SK-N-SH (cell line): ENCODE measurements at regions not wholly inside any gene's neighbourhood (a gene's known extent, or its start where the extent isn't known, plus 50 kb on each side); places are given as distances from the start of the nearest gene placed in this dataset.

Experiments
- CTCF ChIA-PET: fragments of 300-600, 350-600 bp; formaldehyde crosslinking; extraction: SDS; loops from one replicate; lab custom pipeline; 2021; lab: Yijun Ruan, JAX
- POLR2A ChIA-PET: fragments of 350-600 bp; sonication (Branson Sonifier 250); formaldehyde crosslinking; extraction: SDS; loops from one replicate; lab custom pipeline; 2020; ENCODE audit warnings: antibody characterized with exemption, inconsistent platforms; lab: Yijun Ruan, JAX
- DNase-seq: peaks from one replicate; pipeline ENCODE4 v3.0.0; 2012
- H2AFZ ChIP-seq: fragments of 200-600 bp; sonication (generic); 2 replicates; pipeline ENCODE4 v1.8.1; 2016; ENCODE audit warnings: antibody characterized with exemption, mild to moderate bottlenecking, low read depth
- H3F3A ChIP-seq: fragments of 200-600 bp; sonication (generic); replicated peaks from 2 replicates; pipeline ENCODE3; 2016; ENCODE audit warnings: antibody characterized with exemption, mild to moderate bottlenecking; ENCODE audit not compliant: insufficient read depth
- H3K27ac ChIP-seq, 2 experiments: fragments of 200-500 bp in 1 of 2; fragments of 200-600 bp in 1 of 2; sonication (Bioruptor generic) in 1 of 2; sonication (generic), shearing (Covaris generic) in 1 of 2; 2 replicates each; pipeline versions ENCODE4 v1.5.1 to v1.6.1; 2014 to 2016; ENCODE audit warnings: low read depth in 2 of 2, inconsistent platforms in 1 of 2, low read length in 1 of 2, mild to moderate bottlenecking in 1 of 2, mixed read lengths in 1 of 2
- H3K27me3 ChIP-seq: fragments of 200-600 bp; sonication (generic), shearing (Covaris generic); 2 replicates; pipeline ENCODE4 v1.6.1; 2016; ENCODE audit warnings: mixed run types; ENCODE audit not compliant: insufficient read depth
- H3K36me3 ChIP-seq, 2 experiments: fragments of 200-500 bp in 1 of 2; fragments of 200-600 bp in 1 of 2; sonication (Bioruptor generic) in 1 of 2; sonication (generic) in 1 of 2; replicated peaks in 1 of 2; 2 replicates each; pipeline versions ENCODE3 to v1.5.1; 2014 to 2016; ENCODE audit warnings: low read length in 1 of 2, mild to moderate bottlenecking in 1 of 2; ENCODE audit not compliant: insufficient read depth in 2 of 2, control insufficient read depth in 1 of 2
- H3K4me1 ChIP-seq, 2 experiments: fragments of 200-500 bp in 1 of 2; fragments of 200-600 bp in 1 of 2; sonication (Bioruptor generic) in 1 of 2; sonication (generic), shearing (Covaris generic) in 1 of 2; 2 replicates each; pipeline versions ENCODE4 v1.5.1 to v1.6.1; 2014 to 2016; ENCODE audit warnings: low read depth in 1 of 2, low read length in 1 of 2, mixed run types in 1 of 2; ENCODE audit not compliant: insufficient read depth in 2 of 2, control insufficient read depth in 1 of 2
- H3K4me2 ChIP-seq: fragments of 200-600 bp; sonication (generic), shearing (Covaris generic); 2 replicates; pipeline ENCODE4 v1.6.1; 2017; ENCODE audit warnings: mixed run types
- H3K4me3 ChIP-seq, 2 experiments: fragments of 200-500 bp in 1 of 2; fragments of 200-600 bp in 1 of 2; sonication (Bioruptor generic) in 1 of 2; sonication (generic), shearing (Covaris generic) in 1 of 2; 2 replicates each; pipeline versions ENCODE4 v1.5.1 to v1.8.1; 2014 to 2016; ENCODE audit warnings: low read depth in 2 of 2, inconsistent platforms in 1 of 2, low read length in 1 of 2, mild to moderate bottlenecking in 1 of 2, mixed read lengths in 1 of 2, moderate library complexity in 1 of 2
- H3K79me2 ChIP-seq: fragments of 200-600 bp; sonication (generic); 2 replicates; pipeline ENCODE4 v1.8.1; 2017; ENCODE audit warnings: mild to moderate bottlenecking; ENCODE audit not compliant: insufficient read depth
- H3K9ac ChIP-seq: fragments of 200-600 bp; sonication (generic); 2 replicates; pipeline ENCODE4 v1.6.1; 2017; ENCODE audit warnings: mixed run types
- H3K9me2 ChIP-seq: fragments of 200-600 bp; sonication (generic); 2 replicates; pipeline ENCODE4 v1.6.1; 2017; ENCODE audit warnings: mixed run types
- H3K9me3 ChIP-seq: fragments of 200-600 bp; sonication (generic); 2 replicates; pipeline ENCODE4 v1.6.1; 2017; ENCODE audit warnings: mixed run types, mild to moderate bottlenecking, moderate library complexity
- H4K20me1 ChIP-seq: fragments of 200-600 bp; sonication (generic); 2 replicates; pipeline ENCODE4 v1.6.1; 2017; ENCODE audit warnings: mild to moderate bottlenecking, mixed run types; ENCODE audit not compliant: insufficient read depth
- CHD2 ChIP-seq: fragments of 150-350 bp; IDR thresholded peaks from 2 replicates; pipeline ENCODE4 v1.6.1; 2018; ENCODE audit warnings: low read length; ENCODE audit not compliant: partially characterized antibody
- CTCF ChIP-seq: fragments of 200-600 bp; sonication (generic); IDR thresholded peaks from 2 replicates; pipeline ENCODE4 v1.6.1; 2017; ENCODE audit warnings: antibody characterized with exemption, mild to moderate bottlenecking, moderate library complexity
- ELF1 ChIP-seq: IDR thresholded peaks from 2 replicates; pipeline ENCODE4 v1.4.0; 2012
- EP300 ChIP-seq, 2 experiments: IDR thresholded peaks; 2 replicates each; pipeline versions ENCODE4 v1.4.0 to v1.6.1; 2012; ENCODE audit warnings: borderline replicate concordance in 1 of 2, low read depth in 1 of 2, low read length in 1 of 2
- EZH2phosphoT487 ChIP-seq: fragments of 200-600 bp; sonication (generic); IDR thresholded peaks from 2 replicates; pipeline ENCODE4 v1.6.1; 2017; ENCODE audit warnings: low read depth, mixed run types, mild to moderate bottlenecking, antibody characterized with exemption, moderate library complexity, borderline replicate concordance
- FOXJ3 ChIP-seq: sonication (generic); formaldehyde crosslinking; IDR thresholded peaks from 2 replicates; pipeline ENCODE4 v1.5.1; 2020; ENCODE audit warnings: mild to moderate bottlenecking, missing genetic modification reagents
- FOXM1 ChIP-seq: IDR thresholded peaks from 2 replicates; pipeline ENCODE4 v1.4.0; 2012; ENCODE audit warnings: low read depth, mild to moderate bottlenecking
- GABPA ChIP-seq: IDR thresholded peaks from 2 replicates; pipeline ENCODE4 v1.4.0; 2012; ENCODE audit warnings: low read depth, mild to moderate bottlenecking
- GATA2 ChIP-seq: sonication (generic); formaldehyde crosslinking; IDR thresholded peaks from 2 replicates; pipeline ENCODE4 v1.5.0; 2020; ENCODE audit warnings: mild to moderate bottlenecking, missing genetic modification reagents
- JUND ChIP-seq: IDR thresholded peaks from 2 replicates; pipeline ENCODE4 v1.4.0; 2012
- MAX ChIP-seq: IDR thresholded peaks from 2 replicates; pipeline ENCODE4 v1.4.0; 2012; ENCODE audit warnings: low read depth
- MEF2A ChIP-seq: IDR thresholded peaks from 2 replicates; pipeline ENCODE4 v1.4.0; 2012; ENCODE audit warnings: low read depth, borderline replicate concordance
- NFIC ChIP-seq: IDR thresholded peaks from 2 replicates; pipeline ENCODE4 v1.4.0; 2012; ENCODE audit warnings: borderline replicate concordance
- POLR2AphosphoS5 ChIP-seq: IDR thresholded peaks from 2 replicates; pipeline ENCODE4 v1.6.1; 2012; ENCODE audit warnings: low read depth, low read length
- REST ChIP-seq: IDR thresholded peaks from 2 replicates; pipeline ENCODE4 v1.6.1; 2012; ENCODE audit warnings: mild to moderate bottlenecking, low read depth, low read length, moderate library complexity
- RFX5 ChIP-seq: IDR thresholded peaks from 2 replicates; pipeline ENCODE4 v1.6.1; 2012; ENCODE audit warnings: mild to moderate bottlenecking, improper control_type of control experiment, low read length
- RXRA ChIP-seq: IDR thresholded peaks from 2 replicates; pipeline ENCODE4 v1.4.0; 2012; ENCODE audit warnings: low read depth, mild to moderate bottlenecking, borderline replicate concordance
- TAF1 ChIP-seq: IDR thresholded peaks from 2 replicates; pipeline ENCODE4 v1.6.1; 2012; ENCODE audit warnings: low read depth, mild to moderate bottlenecking, low read length, moderate library complexity, borderline replicate concordance
- TCF12 ChIP-seq: IDR thresholded peaks from 2 replicates; pipeline ENCODE4 v1.4.0; 2012
- TEAD4 ChIP-seq: IDR thresholded peaks from 2 replicates; pipeline ENCODE4 v1.4.0; 2012; ENCODE audit warnings: mild to moderate bottlenecking, borderline replicate concordance; ENCODE audit not compliant: insufficient read depth
- YY1 ChIP-seq: IDR thresholded peaks from 2 replicates; pipeline ENCODE4 v1.4.0; 2012; ENCODE audit warnings: low read depth, mild to moderate bottlenecking
- WGBS: methylation state at CpG from one replicate; pipeline ENCODE4 v1.1.6; 2017; ENCODE audit warnings: low lambda C conversion rate; 5-methylcytosine and 5-hydroxymethylcytosine counted together

- Histone ChIP-seq H3K79me2 (no peaks in the 10 kb centered on the region), H3K36me3 (no peaks in the 10 kb centered on the region), H3F3A (no peaks in the 10 kb centered on the region), H3K27ac (no peak overlapping the region), H3K4me1 (no peaks in the 10 kb centered on the region), H3K9ac (no peak overlapping the region), H3K4me3 (no peak overlapping the region), H3K4me2 (no peak overlapping the region), H3K27me3 (no peaks in the 10 kb centered on the region), H4K20me1 (no peaks in the 10 kb centered on the region), H3K9me3 (no peaks in the 10 kb centered on the region), H2AFZ (no peak overlapping the region), H3K9me2 (no peaks in the 10 kb centered on the region)
- POLR2A ChIA-PET: no interaction called here
- TF ChIP-seq EZH2phosphoT487 (no peak), POLR2AphosphoS5 (no peak), MAX (no peak), JUND (no peak), GABPA (no peak), EP300 (IDR thresholded peaks at IDR 0.05; ENCODE audit: borderline replicate concordance in 1 of 2, low read depth in 1 of 2, low read length in 1 of 2) (no peak)
- CTCF ChIA-PET: no interaction called here
- 1% methylated on average over 4 of the region's 4 CpGs for WGBS
- no peak for DNase-seq
Observed at GRCh38 chr18:73168236-73168635, 300.4 kb upstream of the NETO1 start.

- no peak overlapping the region for H3K4me2 ChIP-seq
- no peaks in the 10 kb centered on the region for H3K4me1 ChIP-seq
- no peaks in the 10 kb centered on the region for H3K27me3 ChIP-seq
- H3K27ac ChIP-seq: no peak overlapping the region
- H3K9me3 ChIP-seq: no peaks in the 10 kb centered on the region
- no peaks in the 10 kb centered on the region for H3K9me2 ChIP-seq
- H3F3A ChIP-seq: no peaks in the 10 kb centered on the region
- CTCF ChIA-PET: no interaction called here
- 16% methylated on average over 3 of the region's 3 CpGs for WGBS
- TF ChIP-seq REST (no peak), NFIC (no peak), CTCF (no peak), FOXM1 (no peak), TAF1 (no peak), TCF12 (no peak), YY1 (no peak), TEAD4 (no peak), ELF1 (no peak), GATA2 (no peak), RXRA (no peak), EZH2phosphoT487 (no peak), JUND (no peak), POLR2AphosphoS5 (no peak), MEF2A (no peak), FOXJ3 (no peak), CHD2 (no peak), RFX5 (no peak)
- H3K36me3 ChIP-seq: no peaks in the 10 kb centered on the region
- no peak overlapping the region for H2AFZ ChIP-seq
- POLR2A ChIA-PET: no interaction called here
- no peak overlapping the region for H3K9ac ChIP-seq
- no peak overlapping the region for H3K4me3 ChIP-seq
- H3K79me2 ChIP-seq: no peaks in the 10 kb centered on the region
- no peaks in the 10 kb centered on the region for H4K20me1 ChIP-seq
- DNase-seq: no peak
Observed at GRCh38 chr18:73164430-73164829, 296.6 kb upstream of the NETO1 start.
